Left lung (tissue), 4 donors: ENCODE measurements at regions not wholly inside any gene's neighbourhood (a gene's known extent, or its start where the extent isn't known, plus 50 kb on each side); places are given as distances from the start of the nearest gene placed in this dataset.
"Not testable (repeated sequence)": the region's sequence is repeated elsewhere in the genome, so short reads cannot be mapped to it uniquely, and the experiment has no call there.

Experiments
- ATAC-seq: fragments of 200-7000 bp; cut with Tn5 transposase; one replicate; pipeline ENCODE4 v1.9.1; 2020; ENCODE audit warnings: moderate library complexity
- DNase-seq, 4 donors: peaks; one replicate each; pipeline ENCODE4 v3.0.0-alpha.2; 2013 to 2020
- H3K27ac ChIP-seq, 2 donors: fragments of 200-600 bp; sonication (generic) in 1 of 2; one replicate each; pipeline versions ENCODE4 v1.5.0 to v1.8.0; 2020 to 2021
- H3K27me3 ChIP-seq, 2 donors: fragments of 200-600 bp; sonication (generic) in 1 of 2; one replicate each; pipeline versions ENCODE4 v1.5.0 to v1.8.0; 2020 to 2021
- H3K36me3 ChIP-seq, 2 donors: fragments of 200-600 bp; sonication (generic) in 1 of 2; one replicate each; pipeline versions ENCODE4 v1.5.0 to v1.8.0; 2020 to 2021
- H3K4me1 ChIP-seq, 2 donors: fragments of 200-600 bp; one replicate each; pipeline ENCODE4 v1.8.0; 2021
- H3K4me3 ChIP-seq, 2 donors: fragments of 200-600 bp; sonication (generic) in 1 of 2; one replicate each; pipeline versions ENCODE4 v1.5.0 to v1.8.0; 2020 to 2021; ENCODE audit warnings: mild to moderate bottlenecking in 1 of 2
- H3K9me3 ChIP-seq, 2 donors: fragments of 200-600 bp; sonication (generic) in 1 of 2; one replicate each; pipeline versions ENCODE4 v1.5.0 to v1.8.0; 2020 to 2021
- intact Hi-C, 2 donors: fragments of 100-400 bp; cut with DNase I; formaldehyde crosslinking; loops; one replicate each; pipeline versions ENCODE4 v1.11.2 to v1.14.2; 2022
- TF ChIP-seq, protein P1 (sequence below), 2 donors: fragments of 200-600 bp; sonication (generic) in 1 of 2; IDR thresholded peaks; one replicate each; pipeline versions ENCODE4 v1.5.0 to v1.8.0; 2021; ENCODE audit warnings: antibody characterized with exemption in 2 of 2
- donor health status: DM: no; HTN: yes; CAD: no.
- donor health status: DM: no; HTN: no; CAD: no.

DNA sequence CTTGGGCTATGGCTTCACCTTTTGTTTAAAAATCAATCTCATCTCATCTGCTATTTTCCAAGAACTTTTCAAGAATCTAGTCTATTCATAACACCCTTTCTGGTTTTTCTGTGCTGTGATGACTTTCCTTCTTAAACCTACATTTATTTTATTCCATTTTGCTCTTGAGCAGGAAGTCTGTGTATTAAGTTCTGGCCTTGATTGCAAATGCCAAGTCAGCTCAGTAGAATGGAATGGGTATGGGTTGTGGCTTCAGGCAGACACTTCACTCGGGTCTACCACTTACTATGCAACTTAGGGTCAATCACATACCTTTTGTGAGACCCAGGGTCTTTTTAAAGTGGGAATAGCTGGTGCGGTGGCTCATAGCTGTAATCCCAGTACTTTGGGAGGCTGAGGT, 522.3 kb downstream of the TRIML1 start:
- H3K27ac ChIP-seq: no peak overlapping the region
- H3K4me3 ChIP-seq: no peak overlapping the region
- H3K9me3 ChIP-seq: peaks cover 0 to 11% of the 10 kb centered on the region in 2 donors
- H3K27me3 ChIP-seq: no peaks in the 10 kb centered on the region
- H3K36me3 ChIP-seq: no peaks in the 10 kb centered on the region
- no peaks in the 10 kb centered on the region for H3K4me1 ChIP-seq
- DNase-seq (no peak), ATAC-seq (no peak)
- TF ChIP-seq, protein P1, sequence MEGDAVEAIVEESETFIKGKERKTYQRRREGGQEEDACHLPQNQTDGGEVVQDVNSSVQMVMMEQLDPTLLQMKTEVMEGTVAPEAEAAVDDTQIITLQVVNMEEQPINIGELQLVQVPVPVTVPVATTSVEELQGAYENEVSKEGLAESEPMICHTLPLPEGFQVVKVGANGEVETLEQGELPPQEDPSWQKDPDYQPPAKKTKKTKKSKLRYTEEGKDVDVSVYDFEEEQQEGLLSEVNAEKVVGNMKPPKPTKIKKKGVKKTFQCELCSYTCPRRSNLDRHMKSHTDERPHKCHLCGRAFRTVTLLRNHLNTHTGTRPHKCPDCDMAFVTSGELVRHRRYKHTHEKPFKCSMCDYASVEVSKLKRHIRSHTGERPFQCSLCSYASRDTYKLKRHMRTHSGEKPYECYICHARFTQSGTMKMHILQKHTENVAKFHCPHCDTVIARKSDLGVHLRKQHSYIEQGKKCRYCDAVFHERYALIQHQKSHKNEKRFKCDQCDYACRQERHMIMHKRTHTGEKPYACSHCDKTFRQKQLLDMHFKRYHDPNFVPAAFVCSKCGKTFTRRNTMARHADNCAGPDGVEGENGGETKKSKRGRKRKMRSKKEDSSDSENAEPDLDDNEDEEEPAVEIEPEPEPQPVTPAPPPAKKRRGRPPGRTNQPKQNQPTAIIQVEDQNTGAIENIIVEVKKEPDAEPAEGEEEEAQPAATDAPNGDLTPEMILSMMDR (IDR thresholded peaks at IDR 0.05): no peak
- intact Hi-C loops: no loop called here

- DNase-seq (no peak), ATAC-seq (no peak)
- H3K4me1 ChIP-seq: no peaks in the 10 kb centered on the region
- intact Hi-C loops: no loop called here
- no peak overlapping the region for H3K4me3 ChIP-seq
- H3K9me3 ChIP-seq: peaks cover 0 to 14% of the 10 kb centered on the region in 2 donors
- no peaks in the 10 kb centered on the region for H3K27me3 ChIP-seq
- H3K36me3 ChIP-seq: no peaks in the 10 kb centered on the region
- H3K27ac ChIP-seq: no peak overlapping the region
- TF ChIP-seq, protein P1 (IDR thresholded peaks at IDR 0.05): no peak
Measured at GRCh38 chr4:188663369-188663768, 524.1 kb downstream of the TRIML1 start.

DNA sequence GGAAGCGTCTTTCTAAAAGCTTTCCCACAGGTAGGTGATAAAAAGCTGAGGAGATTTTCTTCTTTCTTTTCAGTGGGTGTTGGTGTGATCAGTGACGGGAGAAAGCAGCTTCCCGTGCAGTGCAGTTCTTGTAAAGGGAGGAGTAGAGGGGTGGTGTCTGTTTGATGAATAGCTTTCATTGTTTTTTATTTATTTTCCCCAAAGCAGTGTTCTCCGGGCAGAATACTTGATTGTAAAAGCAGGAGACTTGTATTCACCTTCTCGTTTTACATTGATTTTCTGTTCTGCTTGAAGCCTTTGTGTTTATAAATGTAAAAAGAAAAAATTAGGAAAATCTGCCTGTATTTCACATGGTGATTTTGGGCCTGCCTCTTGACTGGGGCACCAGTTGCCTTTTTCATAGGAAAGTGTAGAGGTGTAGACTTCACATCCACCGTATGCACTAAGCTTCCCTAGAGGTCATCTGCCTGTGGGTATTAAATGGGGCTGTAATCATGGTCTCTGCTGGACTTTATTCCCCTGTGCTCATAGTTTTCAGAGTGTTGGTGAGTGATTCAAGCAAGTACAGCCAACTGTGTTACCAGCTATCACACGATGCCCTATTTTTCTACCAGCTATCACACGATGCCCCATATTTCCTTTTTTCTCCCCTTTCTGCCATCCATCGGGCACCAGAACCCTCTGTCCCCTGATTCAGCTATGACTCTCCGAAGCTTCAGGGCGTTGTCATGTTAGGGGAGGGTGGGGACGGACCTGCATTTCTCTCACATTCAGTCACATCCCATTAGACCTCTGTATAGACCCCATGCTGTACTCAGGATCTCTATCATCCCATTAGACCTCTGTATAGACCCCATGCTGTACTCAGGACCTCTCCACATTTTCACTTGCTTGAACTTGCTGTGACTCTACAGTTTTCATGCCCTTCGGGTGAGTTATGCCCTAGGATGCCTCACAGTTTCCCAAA, 526.5 kb downstream of the TRIML1 start:
- H3K4me3 ChIP-seq: no peak overlapping the region
- no peaks in the 10 kb centered on the region for H3K27me3 ChIP-seq
- H3K9me3 ChIP-seq: peaks cover 0 to 10% of the 10 kb centered on the region in 2 donors
- H3K4me1 ChIP-seq: no peaks in the 10 kb centered on the region
- H3K27ac ChIP-seq: no peak overlapping the region
- intact Hi-C loops: no loop called here
- H3K36me3 ChIP-seq: no peaks in the 10 kb centered on the region
- TF ChIP-seq, protein P1 (IDR thresholded peaks at IDR 0.05): no peak
- DNase-seq: no peak
- ATAC-seq: no peak

DNA sequence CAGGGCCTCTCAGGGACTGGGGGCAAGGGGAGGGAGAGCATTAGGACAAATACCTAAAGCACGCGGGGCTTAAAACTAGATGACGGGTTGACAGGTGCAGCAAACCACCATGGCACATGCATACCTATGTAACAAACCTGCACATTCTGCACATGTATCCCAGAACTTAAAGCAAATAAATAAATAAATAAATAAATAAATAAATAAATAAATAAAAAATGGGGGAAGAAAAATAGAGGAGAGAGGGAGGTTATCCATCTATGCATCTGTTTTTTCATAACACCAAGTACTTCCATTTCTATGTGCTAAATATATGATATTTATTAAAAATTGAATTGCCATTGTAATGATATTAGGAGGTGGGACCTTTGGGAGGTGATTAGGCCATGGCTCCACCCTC, 539.5 kb downstream of the TRIML1 start:
- H3K27ac ChIP-seq, intact Hi-C loops, ATAC-seq, H3K4me1 ChIP-seq, H3K36me3 ChIP-seq, DNase-seq, H3K4me3 ChIP-seq, H3K27me3 ChIP-seq: not testable (repeated sequence)
- H3K9me3 ChIP-seq: peaks cover 0 to 12% of the 10 kb centered on the region in 2 donors

GRCh38 chr4:188680004-188680666, 540.9 kb downstream of the TRIML1 start:
- intact Hi-C loops: no loop called here
- DNase-seq: no peak
- TF ChIP-seq, protein P1 (IDR thresholded peaks at IDR 0.05): no peak

More at GRCh38 chr4:188680004-188680666, 540.9 kb downstream of the TRIML1 start:
- Histone ChIP-seq H3K9me3 (peaks cover 0 to 6% of the 10 kb centered on the region in 2 donors), H3K36me3 (no peaks in the 10 kb centered on the region), H3K27ac (no peak overlapping the region), H3K4me3 (no peak overlapping the region), H3K4me1 (no peaks in the 10 kb centered on the region), H3K27me3 (no peaks in the 10 kb centered on the region)
- ATAC-seq: no peak
